Upper lobe of left lung (tissue), 4 donors: ENCODE measurements at regions not wholly inside any gene's neighbourhood (a gene's known extent, or its start where the extent isn't known, plus 50 kb on each side); places are given as distances from the start of the nearest gene placed in this dataset.

Experiments used
- POLR2A ChIP-seq, 4 donors: fragments of 450-650 bp; IDR thresholded peaks; one replicate each; pipeline ENCODE4 v1.5.1; 2016 to 2017; ENCODE audit warnings: antibody characterized with exemption in 4 of 4, mild to moderate bottlenecking in 2 of 4
- POLR2AphosphoS5 ChIP-seq, 2 donors: sonication (generic); formaldehyde crosslinking; IDR thresholded peaks; one replicate each; pipeline ENCODE4 v1.5.1; 2017; ENCODE audit warnings: antibody characterized with exemption in 2 of 2
- TF ChIP-seq, protein P1 (sequence below), 6 experiments: fragments of 450-650 bp in 4 of 6; fragments of 200-600 bp in 2 of 6; sonication (generic) in 2 of 6; IDR thresholded peaks; one replicate each; pipeline ENCODE4 v1.5.1; 2016 to 2019; ENCODE audit warnings: antibody characterized with exemption in 6 of 6

DNA sequence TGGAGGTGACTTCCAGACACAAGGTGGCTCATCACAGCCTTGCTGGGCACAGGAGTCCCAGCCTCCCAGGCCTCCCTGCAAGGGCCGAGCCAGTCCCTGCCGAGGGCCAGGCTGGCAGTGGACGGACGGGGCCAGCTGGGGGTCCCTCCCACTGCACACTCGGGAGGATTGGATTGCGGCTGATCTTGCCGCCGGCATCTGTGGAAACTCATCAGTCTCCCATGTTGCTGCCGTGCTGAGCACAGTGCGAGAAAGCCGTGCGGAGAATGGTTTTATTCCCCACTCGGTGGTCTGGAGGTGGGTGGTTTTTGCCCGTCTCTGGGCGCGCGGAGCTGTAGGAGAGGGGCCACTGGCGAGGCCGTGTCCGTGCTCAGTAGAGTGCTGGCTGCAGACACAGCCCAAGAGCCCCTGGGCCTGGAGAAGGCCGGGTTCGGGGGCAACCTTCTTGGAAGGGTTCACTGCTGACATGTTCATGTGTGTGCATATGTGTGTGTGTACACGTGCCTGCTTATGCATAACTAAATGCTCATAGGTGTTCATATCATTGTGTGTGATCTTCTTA lies 1246.4 kb downstream of the BRD1 start:
- TF ChIP-seq, protein P1, sequence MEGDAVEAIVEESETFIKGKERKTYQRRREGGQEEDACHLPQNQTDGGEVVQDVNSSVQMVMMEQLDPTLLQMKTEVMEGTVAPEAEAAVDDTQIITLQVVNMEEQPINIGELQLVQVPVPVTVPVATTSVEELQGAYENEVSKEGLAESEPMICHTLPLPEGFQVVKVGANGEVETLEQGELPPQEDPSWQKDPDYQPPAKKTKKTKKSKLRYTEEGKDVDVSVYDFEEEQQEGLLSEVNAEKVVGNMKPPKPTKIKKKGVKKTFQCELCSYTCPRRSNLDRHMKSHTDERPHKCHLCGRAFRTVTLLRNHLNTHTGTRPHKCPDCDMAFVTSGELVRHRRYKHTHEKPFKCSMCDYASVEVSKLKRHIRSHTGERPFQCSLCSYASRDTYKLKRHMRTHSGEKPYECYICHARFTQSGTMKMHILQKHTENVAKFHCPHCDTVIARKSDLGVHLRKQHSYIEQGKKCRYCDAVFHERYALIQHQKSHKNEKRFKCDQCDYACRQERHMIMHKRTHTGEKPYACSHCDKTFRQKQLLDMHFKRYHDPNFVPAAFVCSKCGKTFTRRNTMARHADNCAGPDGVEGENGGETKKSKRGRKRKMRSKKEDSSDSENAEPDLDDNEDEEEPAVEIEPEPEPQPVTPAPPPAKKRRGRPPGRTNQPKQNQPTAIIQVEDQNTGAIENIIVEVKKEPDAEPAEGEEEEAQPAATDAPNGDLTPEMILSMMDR (IDR thresholded peaks at IDR 0.05) = no peak
- TF ChIP-seq POLR2AphosphoS5 (IDR thresholded peaks at IDR 0.05) (no peak), POLR2A (IDR thresholded peaks at IDR 0.05) (no peak)
